Neuronal stem cell (in vitro differentiated cells): ENCODE measurements at regions not wholly inside any gene's neighbourhood (a gene's known extent, or its start where the extent isn't known, plus 50 kb on each side); places are given as distances from the start of the nearest gene placed in this dataset.
"Not testable (repeated sequence)": the region's sequence is repeated elsewhere in the genome, so short reads cannot be mapped to it uniquely, and the experiment has no call there.

Source experiments
- DNase-seq: peaks from one replicate; pipeline ENCODE4 v3.0.0-alpha.2; 2013; ENCODE audit warnings: low spot score
- H2AFZ ChIP-seq: one replicate; pipeline ENCODE4 v1.6.1; 2013; ENCODE audit warnings: mild to moderate bottlenecking, low read length, inconsistent platforms
- H2AK5ac ChIP-seq: 2 replicates; pipeline ENCODE4 v1.6.1; 2013; ENCODE audit warnings: low read depth, mild to moderate bottlenecking, inconsistent platforms, low read length, moderate library complexity, mixed read lengths
- H2BK120ac ChIP-seq: 2 replicates; pipeline ENCODE4 v1.6.1; 2013; ENCODE audit warnings: low read depth, mild to moderate bottlenecking, inconsistent platforms, low read length, moderate library complexity, mixed read lengths
- H2BK12ac ChIP-seq: one replicate; pipeline ENCODE4 v1.6.1; 2013; ENCODE audit warnings: low read length, inconsistent platforms
- H2BK15ac ChIP-seq: 2 replicates; pipeline ENCODE4 v1.6.1; 2013; ENCODE audit warnings: mild to moderate bottlenecking, low read length, inconsistent platforms, mixed read lengths
- H2BK5ac ChIP-seq: one replicate; pipeline ENCODE4 v1.6.1; 2013; ENCODE audit warnings: inconsistent platforms, mild to moderate bottlenecking, low read length, moderate library complexity
- H3K14ac ChIP-seq: one replicate; pipeline ENCODE4 v1.6.1; 2013; ENCODE audit warnings: low read length, inconsistent platforms
- H3K18ac ChIP-seq: 2 replicates; pipeline ENCODE4 v1.6.1; 2013; ENCODE audit warnings: low read length, inconsistent platforms
- H3K23ac ChIP-seq: 2 replicates; pipeline ENCODE4 v1.6.1; 2013; ENCODE audit warnings: low read depth, mild to moderate bottlenecking, mixed read lengths, low read length, inconsistent platforms; ENCODE audit not compliant: poor library complexity
- H3K27ac ChIP-seq: replicated peaks from 3 replicates; pipeline ENCODE4 v1.5.1; 2013; ENCODE audit warnings: low read length, inconsistent platforms
- H3K27me3 ChIP-seq, 3 experiments: 2 replicates each; pipeline ENCODE4 v1.6.1; 2013; ENCODE audit warnings: low read length in 3 of 3, mild to moderate bottlenecking in 2 of 3, inconsistent platforms in 1 of 3, low read depth in 1 of 3, mixed read lengths in 1 of 3, moderate library complexity in 1 of 3; ENCODE audit not compliant: control insufficient read depth in 3 of 3, insufficient read depth in 3 of 3
- H3K36me3 ChIP-seq, 2 donors: replicated peaks in 1 of 2; 2 replicates each; pipeline ENCODE4 v1.6.1; 2013; ENCODE audit warnings: low read length in 2 of 2; ENCODE audit not compliant: control insufficient read depth in 2 of 2, insufficient read depth in 2 of 2
- H3K4ac ChIP-seq: 2 replicates; pipeline ENCODE4 v1.6.1; 2013; ENCODE audit warnings: inconsistent platforms, mild to moderate bottlenecking, low read length, moderate library complexity
- H3K4me1 ChIP-seq, 2 donors: 1 replicate in 1 of 2; 2 replicates in 1 of 2; pipeline ENCODE4 v1.6.1; 2013; ENCODE audit warnings: low read length in 2 of 2, low read depth in 1 of 2; ENCODE audit not compliant: control insufficient read depth in 2 of 2, insufficient read depth in 1 of 2
- H3K4me2 ChIP-seq: one replicate; pipeline ENCODE4 v1.6.1; 2013; ENCODE audit warnings: mild to moderate bottlenecking, low read length, inconsistent platforms; ENCODE audit not compliant: insufficient read depth, poor library complexity, severe bottlenecking
- H3K4me3 ChIP-seq, 2 donors: 2 replicates each; pipeline ENCODE4 v1.5.1; 2013; ENCODE audit warnings: low read length in 2 of 2, mild to moderate bottlenecking in 2 of 2, inconsistent platforms in 1 of 2, moderate library complexity in 1 of 2
- H3K79me1 ChIP-seq: one replicate; pipeline ENCODE4 v1.6.1; 2013; ENCODE audit warnings: low read depth, mild to moderate bottlenecking, inconsistent platforms, low read length, moderate library complexity
- H3K9ac ChIP-seq: one replicate; pipeline ENCODE4 v1.6.1; 2013; ENCODE audit warnings: mild to moderate bottlenecking, low read depth, low read length, inconsistent platforms; ENCODE audit not compliant: poor library complexity
- H3K9me3 ChIP-seq, 2 donors: replicated peaks in 1 of 2; 2 replicates each; pipeline versions ENCODE3 to v1.6.1; 2013; ENCODE audit warnings: low read length in 2 of 2, mild to moderate bottlenecking in 2 of 2, inconsistent platforms in 1 of 2, low read depth in 1 of 2, mixed read lengths in 1 of 2, moderate library complexity in 1 of 2; ENCODE audit not compliant: control insufficient read depth in 2 of 2, insufficient read depth in 1 of 2
- H4K8ac ChIP-seq: one replicate; pipeline ENCODE4 v1.6.1; 2013; ENCODE audit warnings: low read depth, mild to moderate bottlenecking, inconsistent platforms, low read length, moderate library complexity
- H4K91ac ChIP-seq: one replicate; pipeline ENCODE4 v1.6.1; 2013; ENCODE audit warnings: low read length, low read depth, mild to moderate bottlenecking, inconsistent platforms; ENCODE audit not compliant: poor library complexity
- WGBS, 2 donors: extraction: QIAGEN DNeasy Blood & Tissue Kit; methylation state at CpG; one replicate each; pipeline ENCODE4 v1.1.7; 2013; ENCODE audit warnings: missing lambda C conversion rate in 2 of 2, mixed read lengths in 1 of 2; ENCODE audit not compliant: insufficient read length in 2 of 2, insufficient replicate concordance in 1 of 2; ENCODE audit errors: extremely low coverage in 2 of 2; 5-methylcytosine and 5-hydroxymethylcytosine counted together

- H3K14ac ChIP-seq, H3K79me1 ChIP-seq, H2BK5ac ChIP-seq, H3K27me3 ChIP-seq, H2AK5ac ChIP-seq, H3K9me3 ChIP-seq, H3K4me1 ChIP-seq, H2BK120ac ChIP-seq, H4K91ac ChIP-seq, H3K4me2 ChIP-seq, H3K27ac ChIP-seq, H2BK15ac ChIP-seq, DNase-seq, H4K8ac ChIP-seq, H3K4ac ChIP-seq, H3K9ac ChIP-seq, H3K23ac ChIP-seq, H3K18ac ChIP-seq, H2BK12ac ChIP-seq, H3K36me3 ChIP-seq, H3K4me3 ChIP-seq, H2AFZ ChIP-seq: not testable (repeated sequence)
- no CpG with 5 or more reads among the region's 3 CpGs for WGBS, 2 donors
Measured at GRCh38 chr1:120508351-120508750, 93.5 kb downstream of the NBPF8 start.

GRCh38 chr1:120509258-120509657 lies 94.4 kb downstream of the NBPF8 start:
- not testable (repeated sequence) for H3K23ac ChIP-seq, H3K79me1 ChIP-seq, H3K18ac ChIP-seq, H3K27me3 ChIP-seq, H2BK120ac ChIP-seq, DNase-seq, H2AFZ ChIP-seq, H2BK15ac ChIP-seq, H3K4me3 ChIP-seq, H3K9me3 ChIP-seq, H2BK12ac ChIP-seq, H3K9ac ChIP-seq, H3K4me2 ChIP-seq, H3K4ac ChIP-seq, H4K91ac ChIP-seq, H3K4me1 ChIP-seq, H4K8ac ChIP-seq, H3K36me3 ChIP-seq, H2BK5ac ChIP-seq, H3K14ac ChIP-seq, H3K27ac ChIP-seq, H2AK5ac ChIP-seq
- no CpG with 5 or more reads among the region's 5 CpGs for WGBS, 2 donors

- H3K4me3 ChIP-seq, H2BK15ac ChIP-seq, H3K27me3 ChIP-seq, H2BK12ac ChIP-seq, H3K79me1 ChIP-seq, DNase-seq, H2AFZ ChIP-seq, H2BK5ac ChIP-seq, H2BK120ac ChIP-seq, H3K4ac ChIP-seq, H4K8ac ChIP-seq, H3K23ac ChIP-seq, H3K9ac ChIP-seq, H3K14ac ChIP-seq, H3K18ac ChIP-seq, H3K36me3 ChIP-seq, H4K91ac ChIP-seq, H3K27ac ChIP-seq, H3K4me2 ChIP-seq, H3K9me3 ChIP-seq, H2AK5ac ChIP-seq, H3K4me1 ChIP-seq: not testable (repeated sequence)
- WGBS, 2 donors: no CpG with 5 or more reads among the region's 1 CpG
Measured at GRCh38 chr1:120513099-120513498, 98.3 kb downstream of the NBPF8 start.

- H3K4me3 ChIP-seq, H2AK5ac ChIP-seq, H3K4me2 ChIP-seq, H3K27me3 ChIP-seq, H3K14ac ChIP-seq, DNase-seq, H4K8ac ChIP-seq, H3K4ac ChIP-seq, H2BK5ac ChIP-seq, H4K91ac ChIP-seq, H3K9me3 ChIP-seq, H3K23ac ChIP-seq, H2BK120ac ChIP-seq, H2AFZ ChIP-seq, H3K4me1 ChIP-seq, H3K18ac ChIP-seq, H2BK15ac ChIP-seq, H3K36me3 ChIP-seq, H3K9ac ChIP-seq, H3K79me1 ChIP-seq, H3K27ac ChIP-seq, H2BK12ac ChIP-seq: not testable (repeated sequence)
- no CpG with 5 or more reads among the region's 4 CpGs for WGBS, 2 donors
Measured at GRCh38 chr1:120513531-120513930, 98.7 kb downstream of the NBPF8 start.
